Stomach (tissue), 8 donors: ENCODE measurements at regions not wholly inside any gene's neighbourhood (a gene's known extent, or its start where the extent isn't known, plus 50 kb on each side); places are given as distances from the start of the nearest gene placed in this dataset.
A peak's percentile ranks its signal among the peaks of the same experiment; 100 is the strongest.

Experiments used
- DNase-seq, 2 donors: peaks; one replicate each; pipeline versions ENCODE4 v3.0.0 to v3.0.0-alpha.2; 2013 to 2019
- H3K27ac ChIP-seq, 5 donors: fragments of 200-600 bp in 4 of 5; sonication (generic) in 4 of 5; one replicate each; pipeline ENCODE4 v1.5.1; 2013 to 2019; ENCODE audit warnings: mild to moderate bottlenecking in 1 of 5, moderate library complexity in 1 of 5
- H3K27me3 ChIP-seq, 3 donors: fragments of 200-600 bp; sonication (generic); one replicate each; pipeline ENCODE4 v1.5.1; 2017 to 2019; ENCODE audit warnings: mixed run types in 1 of 3
- H3K36me3 ChIP-seq, 4 donors: fragments of 200-600 bp; sonication (generic); 1 replicate in 3 of 4; 2 replicates in 1 of 4; pipeline ENCODE4 v1.5.1; 2016 to 2019
- H3K4me1 ChIP-seq, 4 donors: fragments of 200-600 bp; sonication (generic); one replicate each; pipeline ENCODE4 v1.5.1; 2016 to 2019
- H3K4me3 ChIP-seq, 4 donors: fragments of 200-600 bp; sonication (generic) in 3 of 4; one replicate each; pipeline ENCODE4 v1.5.1; 2016 to 2019; ENCODE audit warnings: mild to moderate bottlenecking in 1 of 4
- H3K9me3 ChIP-seq, 4 donors: fragments of 200-600 bp; sonication (generic); one replicate each; pipeline ENCODE4 v1.5.1; 2016 to 2019
- CTCF ChIP-seq, 7 experiments: fragments of 450-650 bp in 4 of 7; fragments of 200-600 bp in 3 of 7; sonication (generic) in 3 of 7; IDR thresholded peaks; one replicate each; pipeline ENCODE4 v1.5.1; 2016 to 2019; ENCODE audit warnings: antibody characterized with exemption in 7 of 7, control low read depth in 2 of 7, mild to moderate bottlenecking in 1 of 7
- EP300 ChIP-seq: sonication (generic); formaldehyde crosslinking; IDR thresholded peaks from one replicate; pipeline ENCODE4 v1.6.1; 2017; ENCODE audit warnings: antibody characterized with exemption
- POLR2A ChIP-seq, 4 donors: fragments of 450-650 bp; IDR thresholded peaks; one replicate each; pipeline ENCODE4 v1.6.1; 2016; ENCODE audit warnings: antibody characterized with exemption in 4 of 4, control low read depth in 2 of 4, mild to moderate bottlenecking in 1 of 4, moderate library complexity in 1 of 4
- POLR2AphosphoS5 ChIP-seq, 3 donors: sonication (generic); formaldehyde crosslinking; IDR thresholded peaks; one replicate each; pipeline ENCODE4 v1.6.1; 2016; ENCODE audit warnings: antibody characterized with exemption in 3 of 3
- WGBS, 5 donors: extraction: QIAGEN DNeasy Blood & Tissue Kit in 3 of 5; methylation state at CpG; one replicate each; pipeline versions ENCODE4 v1.1.5 to v1.1.7; 2013 to 2018; 5-methylcytosine and 5-hydroxymethylcytosine counted together
- intact Hi-C: fragments of 100-400 bp; cut with DNase I; formaldehyde crosslinking; loops from one replicate; pipeline ENCODE4 v1.15.1; 2023; ENCODE audit warnings: low total_unique reads
- donor health status: healthy with polysubstance abuse.
- donor health status: Bipolar disorder and iron deficiency.
- donor health status: healthy.

GRCh38 chr15:99921101-99921500 lies 187.9 kb upstream of the LYSMD4 start:
- Histone ChIP-seq H3K4me1 (peaks cover 0 to 12% (median 3%) of the 10 kb centered on the region in 4 donors), H3K27me3 (peaks cover 0 to 11% (median 0%) of the 10 kb centered on the region in 3 donors), H3K36me3 (no peaks in the 10 kb centered on the region), H3K27ac (no peak overlapping the region), H3K9me3 (no peaks in the 10 kb centered on the region), H3K4me3 (no peak overlapping the region)
- TF ChIP-seq EP300 (no peak), POLR2A (IDR thresholded peaks at IDR 0.05) (no peak), POLR2AphosphoS5 (IDR thresholded peaks at IDR 0.05) (no peak)
- intact Hi-C loops = no loop called here
- DNase-seq = peak in 1 of 2 donors; percentile 34
- WGBS, 5 donors = 46 to 80% (median 67%) methylated on average over 4 of the region's 4 CpGs

GRCh38 chr15:99918072-99918471 lies 184.8 kb upstream of the LYSMD4 start:
- Histone ChIP-seq H3K9me3 (no peaks in the 10 kb centered on the region), H3K27ac (no peak overlapping the region), H3K36me3 (no peaks in the 10 kb centered on the region), H3K4me3 (no peak overlapping the region), H3K4me1 (no peaks in the 10 kb centered on the region), H3K27me3 (peaks cover 0 to 11% (median 0%) of the 10 kb centered on the region in 3 donors)
- 69 to 93% (median 89%) methylated on average over 3 to 9 of the region's 9 CpGs for WGBS, 5 donors
- no peak for DNase-seq
- TF ChIP-seq POLR2A (IDR thresholded peaks at IDR 0.05) = no peak
- no peak for TF ChIP-seq EP300
- TF ChIP-seq POLR2AphosphoS5 (IDR thresholded peaks at IDR 0.05) = no peak
- no peak for TF ChIP-seq CTCF (IDR thresholded peaks at IDR 0.05)
- intact Hi-C loops = no loop called here

- H3K4me3 ChIP-seq = no peak overlapping the region
- H3K27ac ChIP-seq = no peak overlapping the region
- WGBS, 5 donors = 63 to 76% (median 65%) methylated on average over 6 of the region's 6 CpGs
- intact Hi-C loops = no loop called here
- peaks cover 0 to 11% (median 0%) of the 10 kb centered on the region in 3 donors for H3K27me3 ChIP-seq
- no peaks in the 10 kb centered on the region for H3K36me3 ChIP-seq
- no peak for DNase-seq
- TF ChIP-seq CTCF (IDR thresholded peaks at IDR 0.05) (no peak), POLR2AphosphoS5 (IDR thresholded peaks at IDR 0.05) (no peak), POLR2A (IDR thresholded peaks at IDR 0.05) (no peak), EP300 (no peak)
- H3K4me1 ChIP-seq = no peaks in the 10 kb centered on the region
- no peaks in the 10 kb centered on the region for H3K9me3 ChIP-seq
These were observed 184.0 kb upstream of the LYSMD4 start for GRCh38 chr15:99917252-99917651.

GRCh38 chr15:99916668-99917223 lies 183.5 kb upstream of the LYSMD4 start:
- peaks cover 0 to 11% (median 0%) of the 10 kb centered on the region in 3 donors for H3K27me3 ChIP-seq
- H3K9me3 ChIP-seq = no peaks in the 10 kb centered on the region
- H3K36me3 ChIP-seq = no peaks in the 10 kb centered on the region
- H3K4me3 ChIP-seq = no peak overlapping the region
- 67 to 79% (median 68%) methylated on average over 9 to 10 of the region's 10 CpGs for WGBS, 5 donors
- no peak overlapping the region for H3K27ac ChIP-seq
- TF ChIP-seq EP300 (no peak), CTCF (IDR thresholded peaks at IDR 0.05) (no peak), POLR2A (IDR thresholded peaks at IDR 0.05) (no peak), POLR2AphosphoS5 (IDR thresholded peaks at IDR 0.05) (no peak)
- no peak for DNase-seq
- intact Hi-C loops = no loop called here
- H3K4me1 ChIP-seq = no peaks in the 10 kb centered on the region

- no peak for DNase-seq
- H3K27me3 ChIP-seq = peaks cover 0 to 11% (median 0%) of the 10 kb centered on the region in 3 donors
- TF ChIP-seq POLR2AphosphoS5 (IDR thresholded peaks at IDR 0.05) (no peak), POLR2A (IDR thresholded peaks at IDR 0.05) (no peak), EP300 (no peak), CTCF (IDR thresholded peaks at IDR 0.05) (no peak)
- intact Hi-C loops = no loop called here
- 73 to 89% (median 83%) methylated on average over 3 of the region's 3 CpGs for WGBS, 5 donors
- no peaks in the 10 kb centered on the region for H3K9me3 ChIP-seq
- no peak overlapping the region for H3K4me3 ChIP-seq
- no peak overlapping the region for H3K27ac ChIP-seq
- H3K36me3 ChIP-seq = no peaks in the 10 kb centered on the region
- H3K4me1 ChIP-seq = no peaks in the 10 kb centered on the region
These were observed 181.5 kb upstream of the LYSMD4 start for GRCh38 chr15:99914723-99915122.
